ENCODE measurements at regions not wholly inside any gene's neighbourhood (a gene's known extent, or its start where the extent isn't known, plus 50 kb on each side); places are given as distances from the start of the nearest gene placed in this dataset.

DNA sequence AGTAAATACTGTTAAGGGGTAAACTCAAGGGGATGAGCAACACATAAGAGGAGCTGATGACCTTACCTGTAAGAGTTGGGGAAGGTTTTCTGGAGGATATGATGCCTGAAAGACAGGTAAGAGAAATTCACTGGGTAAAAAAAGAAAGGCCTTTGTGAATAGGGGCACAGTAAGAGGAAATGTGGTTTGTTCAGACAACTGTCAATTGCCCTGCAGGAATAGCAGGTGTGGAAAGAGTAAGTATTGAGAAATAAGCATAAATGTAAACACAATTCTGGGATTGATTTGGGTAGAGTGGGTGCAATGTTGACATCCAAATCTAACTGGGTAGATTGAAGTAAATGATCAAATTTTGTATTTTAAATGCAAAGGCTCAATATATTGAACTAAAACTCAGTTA lies 670.0 kb downstream of the DHX35 start (continued):
- TF ChIP-seq E2F5 (CRISPR knock-in tag; IDR thresholded peaks at IDR 0.05) (no peak), NFATC4 (CRISPR knock-in tag; IDR thresholded peaks at IDR 0.05) (no peak), KAT7 (CRISPR knock-in tag; IDR thresholded peaks at IDR 0.05; ENCODE audit: borderline replicate concordance) (no peak)

- CTCF ChIA-PET = no interaction called here
- Mint-ChIP-seq H3K4me3 (no peak overlapping the region), H3K36me3 (no peaks in the 10 kb centered on the region), H3K27ac (no peak overlapping the region), H3K27me3 (ENCODE audit: low read depth) (no peaks in the 10 kb centered on the region), H3K4me1 (no peaks in the 10 kb centered on the region), H3K9me3 (no peaks in the 10 kb centered on the region)
- DNase-seq (ENCODE audit: low spot score) (no peak), ATAC-seq (no peak)
- TF ChIP-seq, protein P1, sequence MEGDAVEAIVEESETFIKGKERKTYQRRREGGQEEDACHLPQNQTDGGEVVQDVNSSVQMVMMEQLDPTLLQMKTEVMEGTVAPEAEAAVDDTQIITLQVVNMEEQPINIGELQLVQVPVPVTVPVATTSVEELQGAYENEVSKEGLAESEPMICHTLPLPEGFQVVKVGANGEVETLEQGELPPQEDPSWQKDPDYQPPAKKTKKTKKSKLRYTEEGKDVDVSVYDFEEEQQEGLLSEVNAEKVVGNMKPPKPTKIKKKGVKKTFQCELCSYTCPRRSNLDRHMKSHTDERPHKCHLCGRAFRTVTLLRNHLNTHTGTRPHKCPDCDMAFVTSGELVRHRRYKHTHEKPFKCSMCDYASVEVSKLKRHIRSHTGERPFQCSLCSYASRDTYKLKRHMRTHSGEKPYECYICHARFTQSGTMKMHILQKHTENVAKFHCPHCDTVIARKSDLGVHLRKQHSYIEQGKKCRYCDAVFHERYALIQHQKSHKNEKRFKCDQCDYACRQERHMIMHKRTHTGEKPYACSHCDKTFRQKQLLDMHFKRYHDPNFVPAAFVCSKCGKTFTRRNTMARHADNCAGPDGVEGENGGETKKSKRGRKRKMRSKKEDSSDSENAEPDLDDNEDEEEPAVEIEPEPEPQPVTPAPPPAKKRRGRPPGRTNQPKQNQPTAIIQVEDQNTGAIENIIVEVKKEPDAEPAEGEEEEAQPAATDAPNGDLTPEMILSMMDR (IDR thresholded peaks at IDR 0.05) = no peak
- no peak for TF ChIP-seq ESRRA (CRISPR knock-in tag; IDR thresholded peaks at IDR 0.05; ENCODE audit: borderline replicate concordance)
- POLR2A ChIA-PET = no interaction called here
Observed at GRCh38 chr20:39631557-39631956, 669.4 kb downstream of the DHX35 start.

- CTCF ChIA-PET = no interaction called here
- Mint-ChIP-seq H3K36me3 (no peaks in the 10 kb centered on the region), H3K9me3 (no peaks in the 10 kb centered on the region), H3K27ac (no peak overlapping the region), H3K4me1 (no peaks in the 10 kb centered on the region), H3K4me3 (no peak overlapping the region), H3K27me3 (ENCODE audit: low read depth) (no peaks in the 10 kb centered on the region)
- DNase-seq (ENCODE audit: low spot score) (no peak), ATAC-seq (no peak)
- POLR2A ChIA-PET = no interaction called here
- TF ChIP-seq NR1H2 (CRISPR knock-in tag; IDR thresholded peaks at IDR 0.05) (no peak), ZBTB21 (CRISPR knock-in tag; IDR thresholded peaks at IDR 0.05; ENCODE audit: borderline replicate concordance) (no peak), HMGA2 (CRISPR knock-in tag; IDR thresholded peaks at IDR 0.05) (no peak)
- TF ChIP-seq, protein P2, sequence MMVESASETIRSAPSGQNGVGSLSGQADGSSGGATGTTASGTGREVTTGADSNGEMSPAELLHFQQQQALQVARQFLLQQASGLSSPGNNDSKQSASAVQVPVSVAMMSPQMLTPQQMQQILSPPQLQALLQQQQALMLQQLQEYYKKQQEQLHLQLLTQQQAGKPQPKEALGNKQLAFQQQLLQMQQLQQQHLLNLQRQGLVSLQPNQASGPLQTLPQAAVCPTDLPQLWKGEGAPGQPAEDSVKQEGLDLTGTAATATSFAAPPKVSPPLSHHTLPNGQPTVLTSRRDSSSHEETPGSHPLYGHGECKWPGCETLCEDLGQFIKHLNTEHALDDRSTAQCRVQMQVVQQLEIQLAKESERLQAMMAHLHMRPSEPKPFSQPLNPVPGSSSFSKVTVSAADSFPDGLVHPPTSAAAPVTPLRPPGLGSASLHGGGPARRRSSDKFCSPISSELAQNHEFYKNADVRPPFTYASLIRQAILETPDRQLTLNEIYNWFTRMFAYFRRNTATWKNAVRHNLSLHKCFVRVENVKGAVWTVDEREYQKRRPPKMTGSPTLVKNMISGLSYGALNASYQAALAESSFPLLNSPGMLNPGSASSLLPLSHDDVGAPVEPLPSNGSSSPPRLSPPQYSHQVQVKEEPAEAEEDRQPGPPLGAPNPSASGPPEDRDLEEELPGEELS (CRISPR knock-in tag; IDR thresholded peaks at IDR 0.05) = no peak
Observed at GRCh38 chr20:39630215-39630908, 668.2 kb downstream of the DHX35 start.

DNA sequence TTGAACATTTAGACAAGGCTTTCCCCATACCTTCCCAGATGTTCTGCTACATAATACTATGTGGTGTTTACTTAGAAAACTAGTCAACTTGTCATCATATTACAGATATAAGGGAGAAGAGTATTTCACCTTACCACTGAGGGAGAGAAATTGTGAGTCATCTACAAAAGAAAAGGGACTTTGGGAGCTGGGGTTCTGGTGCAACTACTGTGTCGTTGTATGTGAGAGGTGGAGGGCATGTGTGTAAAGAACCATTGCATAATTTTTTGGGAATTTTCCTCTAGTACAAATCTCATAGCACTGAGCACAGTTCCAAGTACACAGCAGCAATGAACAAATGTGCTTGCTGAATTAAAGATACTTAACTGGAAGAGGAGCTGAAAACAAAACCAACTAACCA lies 665.6 kb downstream of the DHX35 start:
- POLR2A ChIA-PET = no interaction called here
- H3K9me3 Mint-ChIP-seq = 0 out of 2 replicates have a peak, but pooled peaks cover 3% of the 10 kb centered on the region
- no peaks in the 10 kb centered on the region for H3K36me3 Mint-ChIP-seq
- no peak overlapping the region for H3K27ac Mint-ChIP-seq
- CTCF ChIA-PET = no interaction called here
- no peak overlapping the region for H3K4me3 Mint-ChIP-seq
- no peaks in the 10 kb centered on the region; the same call in 1 of the 2 replicates for H3K27me3 Mint-ChIP-seq (ENCODE audit: low read depth)
- no peak for DNase-seq (ENCODE audit: low spot score)
- H3K4me1 Mint-ChIP-seq = no peaks in the 10 kb centered on the region
- no peak for ATAC-seq
- TF ChIP-seq, protein P3, sequence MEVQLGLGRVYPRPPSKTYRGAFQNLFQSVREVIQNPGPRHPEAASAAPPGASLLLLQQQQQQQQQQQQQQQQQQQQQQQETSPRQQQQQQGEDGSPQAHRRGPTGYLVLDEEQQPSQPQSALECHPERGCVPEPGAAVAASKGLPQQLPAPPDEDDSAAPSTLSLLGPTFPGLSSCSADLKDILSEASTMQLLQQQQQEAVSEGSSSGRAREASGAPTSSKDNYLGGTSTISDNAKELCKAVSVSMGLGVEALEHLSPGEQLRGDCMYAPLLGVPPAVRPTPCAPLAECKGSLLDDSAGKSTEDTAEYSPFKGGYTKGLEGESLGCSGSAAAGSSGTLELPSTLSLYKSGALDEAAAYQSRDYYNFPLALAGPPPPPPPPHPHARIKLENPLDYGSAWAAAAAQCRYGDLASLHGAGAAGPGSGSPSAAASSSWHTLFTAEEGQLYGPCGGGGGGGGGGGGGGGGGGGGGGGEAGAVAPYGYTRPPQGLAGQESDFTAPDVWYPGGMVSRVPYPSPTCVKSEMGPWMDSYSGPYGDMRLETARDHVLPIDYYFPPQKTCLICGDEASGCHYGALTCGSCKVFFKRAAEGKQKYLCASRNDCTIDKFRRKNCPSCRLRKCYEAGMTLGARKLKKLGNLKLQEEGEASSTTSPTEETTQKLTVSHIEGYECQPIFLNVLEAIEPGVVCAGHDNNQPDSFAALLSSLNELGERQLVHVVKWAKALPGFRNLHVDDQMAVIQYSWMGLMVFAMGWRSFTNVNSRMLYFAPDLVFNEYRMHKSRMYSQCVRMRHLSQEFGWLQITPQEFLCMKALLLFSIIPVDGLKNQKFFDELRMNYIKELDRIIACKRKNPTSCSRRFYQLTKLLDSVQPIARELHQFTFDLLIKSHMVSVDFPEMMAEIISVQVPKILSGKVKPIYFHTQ (CRISPR knock-in tag; IDR thresholded peaks at IDR 0.05) = no peak
- TF ChIP-seq NFE2L1 (CRISPR knock-in tag; IDR thresholded peaks at IDR 0.05) (no peak), SP1 (CRISPR knock-in tag; conservative IDR thresholded peaks at IDR 0.05) (no peak), RORB (CRISPR knock-in tag; IDR thresholded peaks at IDR 0.05) (no peak), NFYB (CRISPR knock-in tag; conservative IDR thresholded peaks at IDR 0.05; ENCODE audit: low read depth) (no peak), EMX1 (CRISPR knock-in tag; IDR thresholded peaks at IDR 0.05) (no peak), ZNF232 (CRISPR knock-in tag; IDR thresholded peaks at IDR 0.05) (no peak), ZNF396 (CRISPR knock-in tag; IDR thresholded peaks at IDR 0.05; ENCODE audit: borderline replicate concordance) (no peak), USF1 (CRISPR knock-in tag; IDR thresholded peaks at IDR 0.05) (no peak)
- TF ChIP-seq, protein P4, sequence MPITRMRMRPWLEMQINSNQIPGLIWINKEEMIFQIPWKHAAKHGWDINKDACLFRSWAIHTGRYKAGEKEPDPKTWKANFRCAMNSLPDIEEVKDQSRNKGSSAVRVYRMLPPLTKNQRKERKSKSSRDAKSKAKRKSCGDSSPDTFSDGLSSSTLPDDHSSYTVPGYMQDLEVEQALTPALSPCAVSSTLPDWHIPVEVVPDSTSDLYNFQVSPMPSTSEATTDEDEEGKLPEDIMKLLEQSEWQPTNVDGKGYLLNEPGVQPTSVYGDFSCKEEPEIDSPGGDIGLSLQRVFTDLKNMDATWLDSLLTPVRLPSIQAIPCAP (CRISPR knock-in tag; IDR thresholded peaks at IDR 0.05) = no peak
- TF ChIP-seq, protein P5, sequence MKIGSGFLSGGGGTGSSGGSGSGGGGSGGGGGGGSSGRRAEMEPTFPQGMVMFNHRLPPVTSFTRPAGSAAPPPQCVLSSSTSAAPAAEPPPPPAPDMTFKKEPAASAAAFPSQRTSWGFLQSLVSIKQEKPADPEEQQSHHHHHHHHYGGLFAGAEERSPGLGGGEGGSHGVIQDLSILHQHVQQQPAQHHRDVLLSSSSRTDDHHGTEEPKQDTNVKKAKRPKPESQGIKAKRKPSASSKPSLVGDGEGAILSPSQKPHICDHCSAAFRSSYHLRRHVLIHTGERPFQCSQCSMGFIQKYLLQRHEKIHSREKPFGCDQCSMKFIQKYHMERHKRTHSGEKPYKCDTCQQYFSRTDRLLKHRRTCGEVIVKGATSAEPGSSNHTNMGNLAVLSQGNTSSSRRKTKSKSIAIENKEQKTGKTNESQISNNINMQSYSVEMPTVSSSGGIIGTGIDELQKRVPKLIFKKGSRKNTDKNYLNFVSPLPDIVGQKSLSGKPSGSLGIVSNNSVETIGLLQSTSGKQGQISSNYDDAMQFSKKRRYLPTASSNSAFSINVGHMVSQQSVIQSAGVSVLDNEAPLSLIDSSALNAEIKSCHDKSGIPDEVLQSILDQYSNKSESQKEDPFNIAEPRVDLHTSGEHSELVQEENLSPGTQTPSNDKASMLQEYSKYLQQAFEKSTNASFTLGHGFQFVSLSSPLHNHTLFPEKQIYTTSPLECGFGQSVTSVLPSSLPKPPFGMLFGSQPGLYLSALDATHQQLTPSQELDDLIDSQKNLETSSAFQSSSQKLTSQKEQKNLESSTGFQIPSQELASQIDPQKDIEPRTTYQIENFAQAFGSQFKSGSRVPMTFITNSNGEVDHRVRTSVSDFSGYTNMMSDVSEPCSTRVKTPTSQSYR (CRISPR knock-in tag; IDR thresholded peaks at IDR 0.05) = no peak

All from WTC11 (cell line).